K562 (cell line): ENCODE measurements at regions not wholly inside any gene's neighbourhood (a gene's known extent, or its start where the extent isn't known, plus 50 kb on each side); places are given as distances from the start of the nearest gene placed in this dataset.

Source experiments
- GTF2B ChIP-seq: IDR thresholded peaks from 2 replicates; pipeline ENCODE4 v1.6.1; 2011; ENCODE audit not compliant: insufficient read length; ENCODE audit errors: extremely low read depth
- KDM2B ChIP-seq: fragments of 250-450 bp; sonication (Bioruptor Pico); IDR thresholded peaks from 2 replicates; pipeline ENCODE4 v1.8.0; 2021; ENCODE audit warnings: mild to moderate bottlenecking, moderate library complexity
- ZNF407 ChIP-seq: fragments of 450-650 bp; IDR thresholded peaks from 2 replicates; pipeline ENCODE4 v1.6.1; 2016; ENCODE audit warnings: low read depth

- no peak for TF ChIP-seq ZNF407
- no peak for TF ChIP-seq KDM2B (CRISPR knock-in tag)
- no peak for TF ChIP-seq GTF2B
- TF ChIP-seq, all 486 proteins: peak for 0
Observed at GRCh38 chr5:92627186-92627585, 953.8 kb downstream of the NR2F1-AS1 start (continued).
